KMS-11 (cell line): ENCODE measurements at regions not wholly inside any gene's neighbourhood (a gene's known extent, or its start where the extent isn't known, plus 50 kb on each side); places are given as distances from the start of the nearest gene placed in this dataset.

Experiments
- H2AFZ ChIP-seq: fragments of 200-600 bp; sonication (generic); 2 replicates; pipeline ENCODE4 v1.6.1; 2016; ENCODE audit warnings: antibody characterized with exemption, mixed run types, low read depth
- H3K27ac ChIP-seq: fragments of 200-600 bp; sonication (generic); 2 replicates; pipeline ENCODE4 v1.6.1; 2016; ENCODE audit warnings: mild to moderate bottlenecking, mixed run types
- H3K27me3 ChIP-seq: fragments of 200-600 bp; sonication (generic); 2 replicates; pipeline ENCODE4 v1.6.1; 2017; ENCODE audit warnings: mild to moderate bottlenecking, low read depth, mixed run types, moderate library complexity; ENCODE audit not compliant: insufficient read depth
- H3K36me3 ChIP-seq: fragments of 200-600 bp; sonication (generic); 2 replicates; pipeline ENCODE4 v1.6.1; 2017; ENCODE audit warnings: mild to moderate bottlenecking, mixed run types; ENCODE audit not compliant: insufficient read depth
- H3K4me1 ChIP-seq: fragments of 200-600 bp; sonication (generic); 2 replicates; pipeline ENCODE4 v1.6.1; 2016; ENCODE audit warnings: mild to moderate bottlenecking, low read depth, mixed run types; ENCODE audit not compliant: poor library complexity, severe bottlenecking
- H3K4me2 ChIP-seq: fragments of 200-600 bp; sonication (generic); 2 replicates; pipeline ENCODE4 v1.7.0; 2016; ENCODE audit warnings: mild to moderate bottlenecking, mixed run types
- H3K4me3 ChIP-seq: fragments of 200-600 bp; sonication (generic); IDR thresholded peaks from 2 replicates; pipeline ENCODE4 v1.6.1; 2017; ENCODE audit warnings: low read depth, low read length, mixed read lengths; ENCODE audit not compliant: insufficient read depth
- H3K79me2 ChIP-seq: fragments of 200-600 bp; sonication (generic); 2 replicates; pipeline ENCODE4 v1.6.1; 2016; ENCODE audit warnings: low read depth, mixed run types; ENCODE audit not compliant: insufficient read depth
- H3K9ac ChIP-seq: fragments of 200-600 bp; sonication (generic); 2 replicates; pipeline ENCODE4 v1.6.1; 2016; ENCODE audit warnings: mild to moderate bottlenecking, mixed run types
- H4K20me1 ChIP-seq: fragments of 200-600 bp; sonication (generic); 2 replicates; pipeline ENCODE4 v1.6.1; 2016; ENCODE audit warnings: mild to moderate bottlenecking, mixed run types; ENCODE audit not compliant: insufficient read depth
- TF ChIP-seq, protein P1 (sequence below): fragments of 200-600 bp; sonication (generic); conservative IDR thresholded peaks from 2 replicates; pipeline ENCODE4 v1.6.1; 2017; ENCODE audit warnings: low read depth, mild to moderate bottlenecking, antibody characterized with exemption, low read length, moderate library complexity, mixed read lengths

DNA sequence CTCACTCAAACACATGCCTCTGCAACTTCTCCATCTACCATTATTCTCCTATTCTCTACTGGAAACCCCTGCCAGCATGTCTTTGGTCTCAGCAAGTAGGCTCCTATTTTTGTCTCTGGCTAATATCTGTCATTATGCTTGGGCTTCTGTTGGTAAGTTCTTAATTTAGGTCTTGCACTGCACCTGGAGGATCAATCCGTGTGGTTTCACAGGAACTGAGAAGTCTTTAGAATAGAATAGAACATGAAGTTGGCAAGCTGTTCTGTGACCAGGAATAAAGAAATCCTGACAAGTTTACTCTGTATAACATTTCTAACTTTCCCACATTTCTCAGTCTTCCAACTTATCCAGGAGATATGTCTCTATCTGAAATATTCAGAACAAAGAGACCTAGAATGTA lies 219.5 kb upstream of the GYPC start:
- H3K36me3 ChIP-seq = no peaks in the 10 kb centered on the region
- no peaks in the 10 kb centered on the region for H3K4me1 ChIP-seq
- no peak overlapping the region for H3K27ac ChIP-seq
- no peak overlapping the region for H3K9ac ChIP-seq
- no peak overlapping the region for H3K4me3 ChIP-seq
- no peaks in the 10 kb centered on the region for H3K27me3 ChIP-seq
- H3K79me2 ChIP-seq = no peaks in the 10 kb centered on the region
- TF ChIP-seq, protein P1, sequence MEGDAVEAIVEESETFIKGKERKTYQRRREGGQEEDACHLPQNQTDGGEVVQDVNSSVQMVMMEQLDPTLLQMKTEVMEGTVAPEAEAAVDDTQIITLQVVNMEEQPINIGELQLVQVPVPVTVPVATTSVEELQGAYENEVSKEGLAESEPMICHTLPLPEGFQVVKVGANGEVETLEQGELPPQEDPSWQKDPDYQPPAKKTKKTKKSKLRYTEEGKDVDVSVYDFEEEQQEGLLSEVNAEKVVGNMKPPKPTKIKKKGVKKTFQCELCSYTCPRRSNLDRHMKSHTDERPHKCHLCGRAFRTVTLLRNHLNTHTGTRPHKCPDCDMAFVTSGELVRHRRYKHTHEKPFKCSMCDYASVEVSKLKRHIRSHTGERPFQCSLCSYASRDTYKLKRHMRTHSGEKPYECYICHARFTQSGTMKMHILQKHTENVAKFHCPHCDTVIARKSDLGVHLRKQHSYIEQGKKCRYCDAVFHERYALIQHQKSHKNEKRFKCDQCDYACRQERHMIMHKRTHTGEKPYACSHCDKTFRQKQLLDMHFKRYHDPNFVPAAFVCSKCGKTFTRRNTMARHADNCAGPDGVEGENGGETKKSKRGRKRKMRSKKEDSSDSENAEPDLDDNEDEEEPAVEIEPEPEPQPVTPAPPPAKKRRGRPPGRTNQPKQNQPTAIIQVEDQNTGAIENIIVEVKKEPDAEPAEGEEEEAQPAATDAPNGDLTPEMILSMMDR = no peak
- H4K20me1 ChIP-seq = no peaks in the 10 kb centered on the region
- no peak overlapping the region for H3K4me2 ChIP-seq
- H2AFZ ChIP-seq = no peak overlapping the region

- no peaks in the 10 kb centered on the region for H3K4me1 ChIP-seq
- H4K20me1 ChIP-seq = no peaks in the 10 kb centered on the region
- no peaks in the 10 kb centered on the region for H3K27me3 ChIP-seq
- H3K36me3 ChIP-seq = no peaks in the 10 kb centered on the region
- TF ChIP-seq, protein P1 = no peak
- H3K4me2 ChIP-seq = no peak overlapping the region
- no peaks in the 10 kb centered on the region for H3K79me2 ChIP-seq
- no peak overlapping the region for H3K4me3 ChIP-seq
- H2AFZ ChIP-seq = no peak overlapping the region
- H3K9ac ChIP-seq = no peak overlapping the region
- no peak overlapping the region for H3K27ac ChIP-seq
Measured at GRCh38 chr2:126437016-126437415, 218.9 kb upstream of the GYPC start.

DNA sequence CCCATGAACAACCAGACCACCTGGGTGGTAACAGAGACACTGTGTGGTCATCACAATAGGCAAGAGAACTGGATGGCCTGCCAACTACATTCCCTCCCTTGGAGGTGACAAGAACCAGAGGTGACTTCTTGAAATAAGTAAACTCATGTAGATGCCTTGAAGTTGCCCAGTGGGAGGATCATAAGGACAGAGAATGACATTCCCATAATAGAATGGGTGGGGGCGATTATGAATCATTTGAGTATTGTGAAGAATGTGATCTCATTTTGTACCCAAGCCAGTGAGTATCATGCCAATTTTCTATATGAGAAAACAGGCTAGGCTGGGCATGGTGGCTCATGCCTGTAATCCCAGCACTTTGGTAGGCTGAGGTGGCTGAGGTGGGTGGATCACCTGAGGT lies 211.4 kb upstream of the GYPC start:
- H3K36me3 ChIP-seq = no peaks in the 10 kb centered on the region
- no peaks in the 10 kb centered on the region for H3K4me1 ChIP-seq
- H2AFZ ChIP-seq = no peak overlapping the region
- H3K9ac ChIP-seq = no peak overlapping the region
- no peak overlapping the region for H3K4me2 ChIP-seq
- TF ChIP-seq, protein P1 = no peak
- H3K79me2 ChIP-seq = no peaks in the 10 kb centered on the region
- H3K27me3 ChIP-seq = no peaks in the 10 kb centered on the region
- H4K20me1 ChIP-seq = no peaks in the 10 kb centered on the region
- no peak overlapping the region for H3K4me3 ChIP-seq
- no peak overlapping the region for H3K27ac ChIP-seq

GRCh38 chr2:126446106-126446695 lies 209.8 kb upstream of the GYPC start:
- Histone ChIP-seq H3K27me3 (no peaks in the 10 kb centered on the region), H3K27ac (no peak overlapping the region), H3K4me1 (no peaks in the 10 kb centered on the region), H3K79me2 (no peaks in the 10 kb centered on the region), H3K9ac (no peak overlapping the region), H4K20me1 (no peaks in the 10 kb centered on the region), H3K4me3 (no peak overlapping the region), H3K4me2 (no peak overlapping the region), H3K36me3 (no peaks in the 10 kb centered on the region), H2AFZ (no peak overlapping the region)
- TF ChIP-seq, protein P1 = no peak
